ENCODE measurements at regions not wholly inside any gene's neighbourhood (a gene's known extent, or its start where the extent isn't known, plus 50 kb on each side); places are given as distances from the start of the nearest gene placed in this dataset.
"Not testable (repeated sequence)": the region's sequence is repeated elsewhere in the genome, so short reads cannot be mapped to it uniquely, and the experiment has no call there.

GRCh38 chr2:240256704-240257637 lies 116.5 kb upstream of the OTOS start:
- DNase-seq: no peak

DNA sequence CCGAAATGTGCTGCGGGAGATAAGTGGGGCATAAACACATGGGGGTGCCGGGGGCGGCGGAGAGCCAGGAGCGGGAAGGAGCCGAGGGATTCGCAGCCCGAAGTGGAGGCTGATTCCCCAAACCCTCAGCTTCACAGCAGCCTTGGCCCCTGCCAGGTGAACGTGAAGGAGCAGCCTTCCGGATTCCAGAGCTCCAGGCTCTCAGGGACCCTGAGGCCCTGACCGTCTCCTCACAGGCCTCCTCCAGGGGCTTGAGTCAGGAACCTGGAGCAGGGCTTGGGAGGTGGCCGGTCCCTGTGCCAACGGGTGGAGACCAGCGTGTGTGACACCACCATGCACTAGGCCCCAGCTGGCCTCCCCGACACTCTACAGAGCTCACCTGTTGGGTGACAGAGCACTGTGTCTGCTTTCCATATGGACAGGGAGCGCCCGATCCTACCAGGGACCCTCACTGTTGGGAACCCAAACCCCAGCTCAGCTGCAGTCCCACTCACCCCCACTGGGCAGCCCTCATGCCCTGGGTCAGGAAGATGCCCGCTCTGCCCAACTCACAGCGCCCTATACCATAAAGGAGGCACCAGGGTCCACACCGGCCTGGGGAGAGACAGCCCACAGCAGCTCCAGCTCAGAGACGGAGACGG lies 117.6 kb upstream of the OTOS start:
- no peak for DNase-seq

DNA sequence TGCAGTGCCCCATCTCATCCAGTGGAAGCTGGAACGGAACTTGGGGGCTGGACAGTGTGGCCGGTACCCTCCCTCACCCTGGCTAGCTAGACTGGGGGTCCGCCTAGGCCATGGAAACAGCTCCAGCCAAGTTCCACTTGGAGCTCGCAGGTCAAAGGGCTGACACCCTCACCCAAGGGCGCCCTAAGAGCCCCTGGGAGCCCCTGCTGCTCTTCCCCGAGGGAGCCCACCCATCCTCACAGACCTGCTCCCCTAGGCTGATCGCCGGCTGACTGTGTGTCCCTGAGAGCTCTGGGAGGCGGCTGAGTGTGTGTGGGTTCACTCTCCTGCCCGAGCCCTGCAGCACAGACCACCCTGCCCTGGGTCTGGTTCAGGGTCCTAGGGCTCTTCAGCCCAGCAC lies 118.2 kb upstream of the OTOS start:
- DNase-seq: no peak

GRCh38 chr2:240259201-240259923 lies 118.9 kb upstream of the OTOS start:
- DNase-seq: no peak

GRCh38 chr2:240259924-240260529 lies 119.6 kb upstream of the OTOS start:
- DNase-seq: no peak

GRCh38 chr2:240260664-240261063 lies 120.2 kb upstream of the OTOS start:
- DNase-seq: no peak

GRCh38 chr2:240262578-240262977 lies 122.1 kb upstream of the OTOS start:
- DNase-seq: not testable (repeated sequence)

GRCh38 chr2:240269380-240269779 lies 128.9 kb upstream of the OTOS start:
- DNase-seq: no peak

- DNase-seq: no peak
These were observed 129.4 kb upstream of the OTOS start for GRCh38 chr2:240269886-240270285.

DNA sequence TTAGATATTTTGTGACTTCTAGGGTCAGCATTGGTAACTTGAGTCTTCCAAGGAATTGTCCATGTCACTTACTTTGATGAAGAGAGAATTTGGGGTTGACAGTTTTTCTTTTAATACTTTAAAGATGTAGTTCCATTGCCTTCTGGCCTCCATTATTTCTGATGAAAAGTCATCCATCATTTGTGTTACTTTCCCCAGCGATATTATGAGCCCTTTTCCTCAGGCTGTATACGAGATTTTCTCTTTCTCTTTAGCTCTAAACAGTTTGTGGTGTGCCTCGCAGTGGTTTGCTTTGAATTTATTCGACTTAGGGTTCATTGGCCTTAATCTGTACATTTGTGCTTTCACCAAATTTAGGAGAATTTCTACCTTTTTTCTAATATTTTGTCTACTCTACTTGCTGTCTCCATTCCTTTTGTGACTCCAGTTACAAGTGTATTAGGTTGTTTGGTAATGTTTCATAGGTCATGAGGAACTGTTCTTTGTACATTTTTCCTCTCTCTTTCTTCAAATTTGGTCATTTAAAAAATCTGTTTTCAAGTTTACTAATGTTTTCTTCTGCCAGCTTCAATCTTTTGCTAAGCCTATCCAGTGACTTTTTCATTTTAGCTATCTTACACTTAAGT lies 131.4 kb upstream of the OTOS start:
- DNase-seq: no peak

GRCh38 chr2:240275386-240275785 lies 134.9 kb upstream of the OTOS start:
- DNase-seq: no peak

GRCh38 chr2:240277073-240277806 lies 136.8 kb upstream of the OTOS start:
- no peak for DNase-seq

- no peak for DNase-seq
These were observed 137.5 kb upstream of the OTOS start for GRCh38 chr2:240277807-240278522.

DNA sequence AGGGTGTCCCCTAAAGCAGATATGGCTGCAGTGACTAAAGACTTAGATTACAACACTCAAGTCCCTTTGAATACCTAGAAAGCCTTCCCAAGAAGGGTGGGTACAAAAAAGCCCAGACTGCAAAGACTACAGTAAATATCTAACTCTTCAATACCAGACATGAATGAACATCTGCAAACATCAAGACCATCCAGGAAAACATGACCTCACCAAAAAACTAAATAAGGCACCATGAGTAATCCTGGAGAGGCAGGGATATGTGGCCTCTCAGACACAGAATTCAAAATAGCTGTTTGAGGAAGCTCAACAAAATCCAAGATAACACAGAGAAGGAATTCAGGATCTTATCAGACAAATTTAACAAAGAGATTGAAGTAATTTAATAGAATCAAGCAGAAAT lies 138.2 kb upstream of the OTOS start:
- DNase-seq: no peak

DNA sequence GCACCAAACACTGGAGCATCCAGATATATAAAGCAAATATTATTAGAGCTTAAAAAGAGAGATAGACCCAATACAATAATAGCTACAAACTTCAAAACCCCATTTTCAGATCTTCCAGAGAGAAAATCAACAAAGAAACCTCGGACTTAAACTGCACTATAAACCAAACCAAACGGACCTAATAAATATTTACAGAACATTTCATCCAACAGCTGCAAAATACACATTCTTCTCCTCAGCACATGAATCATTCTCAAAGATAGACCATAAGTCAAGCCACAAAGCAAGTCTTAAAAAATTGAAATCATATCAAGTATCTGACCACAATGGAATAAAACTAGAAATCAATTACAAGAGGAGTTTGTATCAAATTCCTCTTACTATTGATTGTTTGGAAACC lies 140.2 kb upstream of the OTOS start:
- DNase-seq: no peak

- DNase-seq: no peak
These were observed 144.2 kb upstream of the OTOS start for GRCh38 chr2:240284503-240285259.

- DNase-seq: no peak
These were observed 145.3 kb upstream of the OTOS start for GRCh38 chr2:240285725-240286124.

DNA sequence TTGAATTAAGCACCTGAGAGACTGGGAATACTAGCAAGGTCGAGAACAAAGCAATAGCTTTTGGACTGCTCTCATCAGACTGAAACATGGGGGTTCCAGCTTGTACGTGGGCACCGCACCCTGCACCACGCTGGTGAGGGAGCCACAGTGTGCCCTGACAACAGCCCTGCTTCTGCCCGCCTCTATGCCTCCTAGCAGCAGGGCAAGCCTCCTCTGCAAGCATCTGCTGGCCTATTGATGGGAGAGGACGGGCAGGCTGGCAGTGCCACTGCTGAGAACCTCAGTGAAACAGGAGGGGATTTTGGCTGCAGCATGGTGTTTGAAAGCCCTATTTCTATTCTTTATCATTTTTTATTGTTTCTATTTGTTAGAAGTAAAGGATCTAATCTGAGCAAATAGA lies 146.1 kb upstream of the OTOS start:
- no peak for DNase-seq

GRCh38 chr2:240287011-240287410 lies 146.6 kb upstream of the OTOS start:
- no peak for DNase-seq

GRCh38 chr2:240287496-240288086 lies 147.1 kb upstream of the OTOS start:
- no peak for DNase-seq

Data from NCI-H1092 (cell line).